ENCODE measurements at regions not wholly inside any gene's neighbourhood (a gene's known extent, or its start where the extent isn't known, plus 50 kb on each side); places are given as distances from the start of the nearest gene placed in this dataset.

DNA sequence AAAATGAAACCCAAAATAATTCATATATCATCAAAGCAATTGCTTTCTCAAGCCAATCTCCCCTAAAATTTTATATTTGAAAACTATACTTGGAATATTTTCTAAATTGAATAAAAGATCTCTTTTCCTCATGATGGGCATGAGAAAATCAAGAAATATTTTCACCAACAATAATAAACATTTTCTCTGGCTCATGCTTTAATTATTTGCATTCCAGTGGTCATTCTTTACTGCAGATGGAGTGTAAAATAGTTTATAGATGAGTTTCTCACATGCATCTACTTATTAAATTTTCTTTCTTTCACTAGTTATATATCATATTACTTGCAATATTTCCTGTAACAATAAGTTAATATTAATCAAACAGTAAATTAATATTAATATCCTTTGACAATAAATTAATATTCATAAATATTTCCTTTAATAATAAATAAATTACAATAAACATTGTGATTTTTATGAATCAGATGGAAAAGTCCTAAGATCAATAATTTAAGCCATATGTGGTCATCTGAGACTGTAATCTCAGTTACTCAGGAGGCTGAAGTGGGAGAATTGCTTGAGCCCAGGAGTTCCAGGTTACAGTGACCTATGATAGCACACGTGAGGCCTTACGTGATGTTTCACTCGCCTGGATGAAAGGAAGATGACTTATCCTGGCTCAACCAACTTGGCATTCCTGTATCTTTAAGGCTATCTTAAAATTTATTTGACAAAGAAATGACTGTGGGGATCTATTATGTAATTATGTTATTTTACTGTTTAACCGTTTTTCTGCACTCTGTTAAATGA, 958.8 kb downstream of the ZPLD1 start:
- no peaks in the 10 kb centered on the region for H3K4me1 ChIP-seq (ENCODE audit: control insufficient read depth, insufficient read depth, low read length)
- no peak for DNase-seq (ENCODE audit: low read depth in 4 of 6, low spot score in 6 of 6)
- WGBS (ENCODE audit: insufficient coverage) = 88% methylated on average over 3 of the region's 4 CpGs
- no peak overlapping the region for H3K27ac ChIP-seq (ENCODE audit: low read depth, low read length)
- H3K27me3 ChIP-seq (ENCODE audit: control insufficient read depth, insufficient read depth, low read length) = no peaks in the 10 kb centered on the region
- H3K36me3 ChIP-seq (ENCODE audit: control insufficient read depth, insufficient read depth, low read length) = no peaks in the 10 kb centered on the region
- no peak overlapping the region for H3K4me3 ChIP-seq (ENCODE audit: low read depth, low read length)
- H3K9me3 ChIP-seq (ENCODE audit: control insufficient read depth, insufficient read depth, low read length) = peaks cover 1% of the 10 kb centered on the region

- H3K4me1 ChIP-seq (ENCODE audit: control insufficient read depth, insufficient read depth, low read length) = no peaks in the 10 kb centered on the region
These were observed 968.4 kb downstream of the ZPLD1 start for GRCh38 chr3:103403191-103403590.

GRCh38 chr3:103406320-103406850, 971.6 kb downstream of the ZPLD1 start:
- H3K27ac ChIP-seq (ENCODE audit: low read depth, low read length) = no peak overlapping the region
- no CpG with 5 or more reads among the region's 7 CpGs for WGBS (ENCODE audit: insufficient coverage)
- peak in 2 of 6 donors; percentile 9 to 59 for DNase-seq (ENCODE audit: low read depth in 4 of 6, low spot score in 6 of 6)
- H3K4me3 ChIP-seq (ENCODE audit: low read depth, low read length) = no peak overlapping the region
- H3K9me3 ChIP-seq (ENCODE audit: control insufficient read depth, insufficient read depth, low read length) = no peaks in the 10 kb centered on the region
- H3K36me3 ChIP-seq (ENCODE audit: control insufficient read depth, insufficient read depth, low read length) = no peaks in the 10 kb centered on the region
- H3K4me1 ChIP-seq (ENCODE audit: control insufficient read depth, insufficient read depth, low read length) = no peaks in the 10 kb centered on the region
- no peaks in the 10 kb centered on the region for H3K27me3 ChIP-seq (ENCODE audit: control insufficient read depth, insufficient read depth, low read length)

More at GRCh38 chr3:103403191-103403590, 968.4 kb downstream of the ZPLD1 start:
- no CpG with 5 or more reads among the region's 2 CpGs for WGBS (ENCODE audit: insufficient coverage)
- DNase-seq (ENCODE audit: low read depth in 4 of 6, low spot score in 6 of 6) = no peak
- no peaks in the 10 kb centered on the region for H3K36me3 ChIP-seq (ENCODE audit: control insufficient read depth, insufficient read depth, low read length)
- H3K4me3 ChIP-seq (ENCODE audit: low read depth, low read length) = no peak overlapping the region
- H3K27ac ChIP-seq (ENCODE audit: low read depth, low read length) = no peak overlapping the region
- H3K27me3 ChIP-seq (ENCODE audit: control insufficient read depth, insufficient read depth, low read length) = no peaks in the 10 kb centered on the region
- H3K9me3 ChIP-seq (ENCODE audit: control insufficient read depth, insufficient read depth, low read length) = no peaks in the 10 kb centered on the region

GRCh38 chr3:103410231-103410630, 975.4 kb downstream of the ZPLD1 start:
- no peak for DNase-seq (ENCODE audit: low read depth in 4 of 6, low spot score in 6 of 6)
- Histone ChIP-seq H3K4me1 (ENCODE audit: control insufficient read depth, insufficient read depth, low read length) (no peaks in the 10 kb centered on the region), H3K9me3 (ENCODE audit: control insufficient read depth, insufficient read depth, low read length) (peaks cover 3% of the 10 kb centered on the region), H3K36me3 (ENCODE audit: control insufficient read depth, insufficient read depth, low read length) (no peaks in the 10 kb centered on the region), H3K4me3 (ENCODE audit: low read depth, low read length) (no peak overlapping the region), H3K27me3 (ENCODE audit: control insufficient read depth, insufficient read depth, low read length) (no peaks in the 10 kb centered on the region), H3K27ac (ENCODE audit: low read depth, low read length) (no peak overlapping the region)
- WGBS (ENCODE audit: insufficient coverage) = 71% methylated on average over 12 of the region's 17 CpGs

DNA sequence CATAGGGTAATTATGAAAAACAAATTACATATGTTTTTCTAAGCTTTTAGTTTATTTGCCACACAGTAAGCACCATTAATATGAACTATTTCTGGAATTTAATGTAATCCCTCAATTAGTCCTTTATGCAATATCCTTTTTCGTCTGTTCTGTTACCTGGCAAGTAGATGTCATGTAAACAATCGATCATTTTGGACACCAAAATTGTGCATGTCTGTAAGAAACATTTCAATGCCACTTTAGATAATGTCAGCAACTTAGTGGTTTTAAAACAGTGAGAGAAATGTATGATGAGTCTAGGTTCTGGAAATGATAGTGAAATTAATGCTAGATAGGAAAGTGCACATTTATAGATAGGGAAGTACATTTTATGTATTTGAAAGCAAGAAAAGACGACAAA, 986.6 kb downstream of the ZPLD1 start:
- H3K27ac ChIP-seq (ENCODE audit: low read depth, low read length) = no peak overlapping the region
- no peaks in the 10 kb centered on the region for H3K4me1 ChIP-seq (ENCODE audit: control insufficient read depth, insufficient read depth, low read length)
- WGBS (ENCODE audit: insufficient coverage) = 100% methylated on average over 1 of the region's 3 CpGs
- H3K27me3 ChIP-seq (ENCODE audit: control insufficient read depth, insufficient read depth, low read length) = no peaks in the 10 kb centered on the region
- H3K9me3 ChIP-seq (ENCODE audit: control insufficient read depth, insufficient read depth, low read length) = no peaks in the 10 kb centered on the region
- no peak for DNase-seq (ENCODE audit: low read depth in 4 of 6, low spot score in 6 of 6)
- no peaks in the 10 kb centered on the region for H3K36me3 ChIP-seq (ENCODE audit: control insufficient read depth, insufficient read depth, low read length)
- H3K4me3 ChIP-seq (ENCODE audit: low read depth, low read length) = no peak overlapping the region

DNA sequence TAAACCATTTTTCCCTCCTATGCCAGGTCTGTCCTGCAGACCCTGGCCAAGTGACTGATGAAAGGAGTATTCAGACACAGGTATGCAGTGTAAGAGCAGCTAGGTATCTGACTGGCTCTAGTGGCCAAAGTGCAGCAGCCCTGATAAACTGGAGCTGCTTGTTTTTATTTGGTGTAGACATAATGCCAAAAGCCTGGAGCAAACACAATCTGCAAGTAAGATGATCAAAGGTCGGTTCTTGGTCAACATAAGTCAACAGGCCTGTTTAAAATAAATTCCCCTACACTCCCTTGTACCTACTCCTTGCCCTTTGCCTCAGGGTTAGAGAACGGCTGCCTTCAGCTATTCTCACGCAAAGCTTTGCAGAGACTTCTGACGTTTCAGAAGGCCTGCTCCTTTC, 1003.1 kb downstream of the ZPLD1 start:
- no peak for DNase-seq (ENCODE audit: low read depth in 4 of 6, low spot score in 6 of 6)
- Histone ChIP-seq H3K4me1 (ENCODE audit: control insufficient read depth, insufficient read depth, low read length) (no peaks in the 10 kb centered on the region), H3K4me3 (ENCODE audit: low read depth, low read length) (no peak overlapping the region), H3K27me3 (ENCODE audit: control insufficient read depth, insufficient read depth, low read length) (no peaks in the 10 kb centered on the region), H3K36me3 (ENCODE audit: control insufficient read depth, insufficient read depth, low read length) (no peaks in the 10 kb centered on the region), H3K27ac (ENCODE audit: low read depth, low read length) (no peak overlapping the region), H3K9me3 (ENCODE audit: control insufficient read depth, insufficient read depth, low read length) (peaks cover 8% of the 10 kb centered on the region)
- 94% methylated on average over 4 of the region's 4 CpGs for WGBS (ENCODE audit: insufficient coverage)

DNA sequence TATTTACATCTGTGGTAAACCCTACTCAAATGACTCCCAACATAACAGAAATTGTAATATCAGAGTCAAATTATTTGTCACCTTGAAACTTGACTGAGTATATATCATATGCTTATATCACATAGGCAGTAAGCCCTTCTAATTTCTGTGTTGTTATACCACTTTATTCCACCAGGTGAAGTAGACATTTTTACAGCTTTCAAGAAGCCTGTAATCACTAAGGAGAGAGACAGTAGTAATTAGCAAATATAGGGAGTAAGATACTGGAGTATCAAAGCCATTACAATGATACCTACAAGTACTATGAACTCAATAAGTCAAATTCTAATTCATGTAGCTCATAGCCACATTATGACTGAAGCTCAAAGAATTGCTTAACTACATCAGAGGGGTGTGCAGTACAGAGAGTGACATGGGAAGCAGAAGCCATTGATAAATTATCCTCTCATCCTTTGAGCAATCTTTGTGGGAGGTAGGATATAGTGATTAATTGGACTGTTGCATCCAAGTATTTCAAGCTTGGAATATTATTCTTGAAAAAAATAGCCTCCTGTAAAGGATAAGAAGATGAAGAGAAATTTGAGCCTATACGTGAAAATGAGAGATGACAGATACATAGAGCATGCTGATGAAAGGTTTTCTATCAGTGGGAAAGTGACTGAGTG, 1005.9 kb downstream of the ZPLD1 start:
- Histone ChIP-seq H3K9me3 (ENCODE audit: control insufficient read depth, insufficient read depth, low read length) (peaks cover 8% of the 10 kb centered on the region), H3K4me3 (ENCODE audit: low read depth, low read length) (no peak overlapping the region), H3K27ac (ENCODE audit: low read depth, low read length) (no peak overlapping the region), H3K36me3 (ENCODE audit: control insufficient read depth, insufficient read depth, low read length) (no peaks in the 10 kb centered on the region), H3K4me1 (ENCODE audit: control insufficient read depth, insufficient read depth, low read length) (no peaks in the 10 kb centered on the region), H3K27me3 (ENCODE audit: control insufficient read depth, insufficient read depth, low read length) (no peaks in the 10 kb centered on the region)
- no peak for DNase-seq (ENCODE audit: low read depth in 4 of 6, low spot score in 6 of 6)
- WGBS (ENCODE audit: insufficient coverage) = 38% methylated on average over 1 of the region's 1 CpG

DNA sequence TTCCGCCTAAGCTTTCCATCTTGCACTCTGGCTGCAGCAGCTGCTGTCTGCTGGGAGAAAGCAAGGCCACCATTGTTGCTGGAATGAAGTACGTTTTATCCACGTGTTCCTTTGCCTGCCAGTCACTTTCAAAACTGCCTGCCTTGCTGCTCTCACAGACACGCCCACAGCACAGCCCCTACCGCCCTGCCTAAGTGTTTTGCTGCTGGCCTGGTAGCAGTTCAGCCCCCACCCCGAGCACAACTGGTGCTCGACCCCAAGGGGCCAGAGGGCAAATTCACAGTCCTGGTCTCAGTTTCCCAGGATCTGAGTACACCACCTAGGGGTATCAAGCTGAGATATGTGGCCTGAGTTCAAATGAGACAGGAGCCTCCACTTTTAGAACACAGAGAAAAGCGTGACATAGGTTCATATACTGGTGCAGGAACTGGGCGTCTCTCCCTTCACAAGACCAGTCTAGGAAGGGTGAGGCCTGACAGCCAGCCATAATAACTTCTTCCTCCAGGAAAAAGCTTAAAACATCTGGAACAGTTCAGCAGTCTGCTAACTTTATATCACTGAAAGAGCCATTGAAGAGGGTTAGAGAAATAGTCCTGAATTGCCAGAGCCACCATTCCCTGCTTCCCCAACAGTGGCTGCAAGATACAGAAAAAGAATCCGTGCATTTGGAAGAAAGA, 1012.3 kb downstream of the ZPLD1 start:
- H3K27me3 ChIP-seq (ENCODE audit: control insufficient read depth, insufficient read depth, low read length) = no peaks in the 10 kb centered on the region
- H3K36me3 ChIP-seq (ENCODE audit: control insufficient read depth, insufficient read depth, low read length) = no peaks in the 10 kb centered on the region
- 54% methylated on average over 7 of the region's 10 CpGs for WGBS (ENCODE audit: insufficient coverage)
- H3K4me1 ChIP-seq (ENCODE audit: control insufficient read depth, insufficient read depth, low read length) = no peaks in the 10 kb centered on the region
- no peak overlapping the region for H3K27ac ChIP-seq (ENCODE audit: low read depth, low read length)
- DNase-seq (ENCODE audit: low read depth in 4 of 6, low spot score in 6 of 6) = peak in 1 of 6 donors; percentile 30
- H3K9me3 ChIP-seq (ENCODE audit: control insufficient read depth, insufficient read depth, low read length) = no peaks in the 10 kb centered on the region
- no peak overlapping the region for H3K4me3 ChIP-seq (ENCODE audit: low read depth, low read length)

DNA sequence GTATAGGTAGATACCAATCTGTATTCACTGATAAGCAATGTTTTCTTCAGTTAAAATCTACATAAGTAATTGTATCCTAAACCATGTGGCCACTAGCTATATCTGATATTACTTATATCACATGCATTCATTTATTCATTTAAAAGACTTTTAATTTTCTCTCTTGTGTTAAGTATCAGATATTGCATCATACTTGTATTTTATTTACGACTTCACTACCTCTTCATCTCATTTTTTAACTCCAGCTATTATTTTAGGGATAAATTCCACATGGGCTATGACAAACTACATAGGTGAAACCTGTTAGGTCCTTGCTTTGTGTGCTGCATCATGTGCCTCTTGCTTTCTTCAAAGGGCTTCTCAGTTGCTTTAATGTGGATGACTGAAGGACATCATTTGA, 1018.3 kb downstream of the ZPLD1 start:
- WGBS (ENCODE audit: insufficient coverage) = no CpG with 5 or more reads among the region's 1 CpG
- H3K4me1 ChIP-seq (ENCODE audit: control insufficient read depth, insufficient read depth, low read length) = no peaks in the 10 kb centered on the region
- DNase-seq (ENCODE audit: low read depth in 4 of 6, low spot score in 6 of 6) = no peak
- H3K4me3 ChIP-seq (ENCODE audit: low read depth, low read length) = no peak overlapping the region
- H3K27me3 ChIP-seq (ENCODE audit: control insufficient read depth, insufficient read depth, low read length) = no peaks in the 10 kb centered on the region
- no peaks in the 10 kb centered on the region for H3K36me3 ChIP-seq (ENCODE audit: control insufficient read depth, insufficient read depth, low read length)
- no peaks in the 10 kb centered on the region for H3K9me3 ChIP-seq (ENCODE audit: control insufficient read depth, insufficient read depth, low read length)
- no peak overlapping the region for H3K27ac ChIP-seq (ENCODE audit: low read depth, low read length)
